MCF 10A (cell line): ENCODE measurements at regions not wholly inside any gene's neighbourhood (a gene's known extent, or its start where the extent isn't known, plus 50 kb on each side); places are given as distances from the start of the nearest gene placed in this dataset.

Experiments used
- BruUV-seq: library from RNA; stranded (reverse); fragments of 400-500 nt; replicated peaks from 2 replicates; lab custom pipeline; 2021; lab: Mats Ljungman, UMichigan
- CTCF ChIA-PET: fragments of 300-600 bp; sonication (Branson Sonifier 250); formaldehyde crosslinking; extraction: SDS; loops from one replicate; lab custom pipeline; 2021; ENCODE audit warnings: antibody characterized with exemption, inconsistent platforms; lab: Yijun Ruan, JAX
- POLR2A ChIA-PET: fragments of 300-600, 350-650 bp; sonication (Branson Sonifier 250); formaldehyde crosslinking; extraction: SDS; loops from one replicate; lab custom pipeline; 2020; ENCODE audit warnings: antibody characterized with exemption, inconsistent platforms; lab: Yijun Ruan, JAX
- DNase-seq: peaks from one replicate; pipeline ENCODE4 v3.0.0-alpha.2; 2018; ENCODE audit not compliant: unreplicated experiment
- H3K27ac Mint-ChIP-seq: one replicate; pipeline ENCODE4 v1.8.0; 2022; ENCODE audit warnings: mild to moderate bottlenecking, low read depth, mixed read lengths; ENCODE audit not compliant: unreplicated experiment
- H3K27me3 Mint-ChIP-seq: one replicate; pipeline ENCODE4 v1.8.0; 2022; ENCODE audit warnings: mixed read lengths; ENCODE audit not compliant: insufficient read depth, unreplicated experiment
- H3K36me3 Mint-ChIP-seq: one replicate; pipeline ENCODE4 v1.8.0; 2022; ENCODE audit warnings: mild to moderate bottlenecking, moderate library complexity, mixed read lengths; ENCODE audit not compliant: insufficient read depth, unreplicated experiment
- H3K4me1 Mint-ChIP-seq: one replicate; pipeline ENCODE4 v1.8.0; 2022; ENCODE audit warnings: mixed read lengths; ENCODE audit not compliant: insufficient read depth, unreplicated experiment
- H3K4me3 Mint-ChIP-seq: one replicate; pipeline ENCODE4 v1.8.0; 2022; ENCODE audit warnings: mild to moderate bottlenecking, moderate library complexity, mixed read lengths; ENCODE audit not compliant: unreplicated experiment
- H3K9me3 Mint-ChIP-seq: one replicate; pipeline ENCODE4 v1.8.0; 2022; ENCODE audit warnings: mixed read lengths; ENCODE audit not compliant: unreplicated experiment
- intact Hi-C: fragments of 100-400 bp; cut with micrococcal nuclease; formaldehyde crosslinking; loops from 2 replicates; pipeline ENCODE4 v1.14.1; 2022
- TF ChIP-seq, protein P1 (sequence below): fragments of 200-600 bp; IDR thresholded peaks from one replicate; pipeline ENCODE4 v1.8.0; 2022; ENCODE audit warnings: antibody characterized with exemption, mild to moderate bottlenecking; ENCODE audit not compliant: unreplicated experiment

- BruUV-seq: no TSS peak
- Mint-ChIP-seq H3K27ac (no peak overlapping the region), H3K4me3 (no peak overlapping the region), H3K9me3 (no peaks in the 10 kb centered on the region), H3K27me3 (no peaks in the 10 kb centered on the region), H3K4me1 (no peaks in the 10 kb centered on the region), H3K36me3 (no peaks in the 10 kb centered on the region)
- ChIA-PET CTCF (no interaction called here), POLR2A (no interaction called here)
- intact Hi-C loops: no loop called here
- DNase-seq: no peak
- TF ChIP-seq, protein P1, sequence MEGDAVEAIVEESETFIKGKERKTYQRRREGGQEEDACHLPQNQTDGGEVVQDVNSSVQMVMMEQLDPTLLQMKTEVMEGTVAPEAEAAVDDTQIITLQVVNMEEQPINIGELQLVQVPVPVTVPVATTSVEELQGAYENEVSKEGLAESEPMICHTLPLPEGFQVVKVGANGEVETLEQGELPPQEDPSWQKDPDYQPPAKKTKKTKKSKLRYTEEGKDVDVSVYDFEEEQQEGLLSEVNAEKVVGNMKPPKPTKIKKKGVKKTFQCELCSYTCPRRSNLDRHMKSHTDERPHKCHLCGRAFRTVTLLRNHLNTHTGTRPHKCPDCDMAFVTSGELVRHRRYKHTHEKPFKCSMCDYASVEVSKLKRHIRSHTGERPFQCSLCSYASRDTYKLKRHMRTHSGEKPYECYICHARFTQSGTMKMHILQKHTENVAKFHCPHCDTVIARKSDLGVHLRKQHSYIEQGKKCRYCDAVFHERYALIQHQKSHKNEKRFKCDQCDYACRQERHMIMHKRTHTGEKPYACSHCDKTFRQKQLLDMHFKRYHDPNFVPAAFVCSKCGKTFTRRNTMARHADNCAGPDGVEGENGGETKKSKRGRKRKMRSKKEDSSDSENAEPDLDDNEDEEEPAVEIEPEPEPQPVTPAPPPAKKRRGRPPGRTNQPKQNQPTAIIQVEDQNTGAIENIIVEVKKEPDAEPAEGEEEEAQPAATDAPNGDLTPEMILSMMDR: no peak
These were observed 574.3 kb upstream of the ZNF462 start for GRCh38 chr9:106288689-106289088.

- no peaks in the 10 kb centered on the region for H3K27me3 Mint-ChIP-seq
These were observed 571.2 kb upstream of the ZNF462 start for GRCh38 chr9:106291786-106292185.

DNA sequence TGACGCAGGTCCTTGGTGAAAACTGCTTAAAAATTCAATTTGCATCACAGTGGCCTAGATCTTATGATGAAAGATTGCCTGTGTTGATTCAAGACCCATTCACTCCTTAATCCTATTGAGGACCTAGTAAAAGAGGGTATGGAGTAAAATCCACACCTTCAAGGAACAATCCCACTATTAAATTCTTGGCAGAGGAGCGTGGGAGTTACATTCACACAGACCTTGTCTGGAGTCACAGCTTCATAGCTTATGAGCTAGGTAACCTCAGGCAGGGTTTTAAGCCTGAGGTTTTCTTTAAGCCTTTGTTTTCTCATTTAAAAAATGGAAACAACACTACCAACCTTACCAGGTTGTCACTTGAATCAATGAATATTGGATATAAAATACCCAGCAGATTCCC lies 566.5 kb upstream of the ZNF462 start:
- Mint-ChIP-seq H3K4me1 (no peaks in the 10 kb centered on the region), H3K36me3 (no peaks in the 10 kb centered on the region), H3K27me3 (no peaks in the 10 kb centered on the region), H3K4me3 (no peak overlapping the region), H3K9me3 (peaks cover 1% of the 10 kb centered on the region), H3K27ac (no peak overlapping the region)
- TF ChIP-seq, protein P1: no peak
- ChIA-PET POLR2A (no interaction called here), CTCF (interaction anchor here (1.2 kb wide), 1 partner anchor 13 kb away, joined by 3 read pairs; no protein-coding TSS in a partner anchor)
- BruUV-seq: no TSS peak
- DNase-seq: no peak
- intact Hi-C loops: no loop called here

More at GRCh38 chr9:106291786-106292185, 571.2 kb upstream of the ZNF462 start:
- H3K4me3 Mint-ChIP-seq: no peak overlapping the region
- CTCF ChIA-PET: no interaction called here
- POLR2A ChIA-PET: no interaction called here
- BruUV-seq: no TSS peak
- H3K9me3 Mint-ChIP-seq: no peaks in the 10 kb centered on the region
- no peak for DNase-seq
- H3K4me1 Mint-ChIP-seq: no peaks in the 10 kb centered on the region
- no peak overlapping the region for H3K27ac Mint-ChIP-seq
- TF ChIP-seq, protein P1: no peak
- intact Hi-C loops: no loop called here
- H3K36me3 Mint-ChIP-seq: no peaks in the 10 kb centered on the region

DNA sequence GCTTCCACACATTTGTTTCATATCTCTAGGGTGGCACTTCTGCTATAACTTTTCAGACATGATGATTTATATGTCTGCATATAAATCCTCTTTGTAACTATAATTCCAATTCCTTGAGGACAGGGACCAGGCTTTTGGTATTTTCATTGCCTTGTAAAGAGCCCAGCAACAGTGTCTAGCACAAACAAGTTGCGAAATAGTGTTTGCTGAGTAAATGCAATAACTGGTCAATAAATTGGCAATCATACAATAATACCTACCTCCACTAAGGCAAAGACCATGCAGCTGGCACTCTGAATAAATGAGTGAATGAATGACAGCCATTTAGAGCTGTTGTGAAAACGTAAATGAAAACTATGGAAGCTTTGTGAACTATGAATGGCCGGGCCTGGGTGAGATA lies 564.0 kb upstream of the ZNF462 start:
- no peak for DNase-seq
- intact Hi-C loops: no loop called here
- no peaks in the 10 kb centered on the region for H3K27me3 Mint-ChIP-seq
- H3K36me3 Mint-ChIP-seq: no peaks in the 10 kb centered on the region
- ChIA-PET CTCF (no interaction called here), POLR2A (no interaction called here)
- H3K9me3 Mint-ChIP-seq: peaks cover 6% of the 10 kb centered on the region
- H3K27ac Mint-ChIP-seq: no peak overlapping the region
- TF ChIP-seq, protein P1: no peak
- no TSS peak for BruUV-seq
- no peaks in the 10 kb centered on the region for H3K4me1 Mint-ChIP-seq
- no peak overlapping the region for H3K4me3 Mint-ChIP-seq
